Activated B cell treated with CpG ODN at 0.5 μM for 24 hours (primary cell): ENCODE measurements at regions not wholly inside any gene's neighbourhood (a gene's known extent, or its start where the extent isn't known, plus 50 kb on each side); places are given as distances from the start of the nearest gene placed in this dataset.

ENCODE experiments used
- ATAC-seq: fragments of 200-7000 bp; cut with Tn5 transposase; one replicate; pipeline ENCODE4 v1.10.0; 2021; ENCODE audit warnings: low read depth, mild to moderate bottlenecking, moderate library complexity
- CTCF ChIA-PET: fragments of 350-600 bp; sonication (Branson Sonifier 250); formaldehyde crosslinking; loops from one replicate; lab custom pipeline; 2021; ENCODE audit warnings: antibody characterized with exemption; lab: Charles Lee
- POLR2A ChIA-PET: fragments of 350-600 bp; sonication (Branson Sonifier 250); formaldehyde crosslinking; loops from one replicate; lab custom pipeline; 2021; ENCODE audit warnings: antibody characterized with exemption; lab: Charles Lee
- DNase-seq: peaks from one replicate; pipeline ENCODE4 v3.0.0; 2022
- H3K27ac Mint-ChIP-seq: one replicate; pipeline ENCODE4 v1.8.0; 2020; ENCODE audit warnings: mixed read lengths
- H3K27me3 Mint-ChIP-seq: one replicate; pipeline ENCODE4 v1.8.0; 2021; ENCODE audit warnings: mixed read lengths
- H3K36me3 Mint-ChIP-seq: one replicate; pipeline ENCODE4 v1.8.0; 2021; ENCODE audit warnings: low read depth, mixed read lengths
- H3K4me1 Mint-ChIP-seq: one replicate; pipeline ENCODE4 v1.8.0; 2021; ENCODE audit warnings: mixed read lengths
- H3K4me3 Mint-ChIP-seq: one replicate; pipeline ENCODE4 v1.8.0; 2020; ENCODE audit warnings: mild to moderate bottlenecking, mixed read lengths
- H3K9me3 Mint-ChIP-seq: one replicate; pipeline ENCODE4 v1.8.0; 2020; ENCODE audit warnings: mixed read lengths
- intact Hi-C: fragments of 100-400 bp; cut with micrococcal nuclease; formaldehyde crosslinking; loops from one replicate; pipeline ENCODE4 v1.15.1; 2024
- TF ChIP-seq, protein P1 (sequence below): fragments of 200-600 bp; IDR thresholded peaks from one replicate; pipeline ENCODE4 v1.8.0; 2022; ENCODE audit warnings: antibody characterized with exemption, mild to moderate bottlenecking

DNA sequence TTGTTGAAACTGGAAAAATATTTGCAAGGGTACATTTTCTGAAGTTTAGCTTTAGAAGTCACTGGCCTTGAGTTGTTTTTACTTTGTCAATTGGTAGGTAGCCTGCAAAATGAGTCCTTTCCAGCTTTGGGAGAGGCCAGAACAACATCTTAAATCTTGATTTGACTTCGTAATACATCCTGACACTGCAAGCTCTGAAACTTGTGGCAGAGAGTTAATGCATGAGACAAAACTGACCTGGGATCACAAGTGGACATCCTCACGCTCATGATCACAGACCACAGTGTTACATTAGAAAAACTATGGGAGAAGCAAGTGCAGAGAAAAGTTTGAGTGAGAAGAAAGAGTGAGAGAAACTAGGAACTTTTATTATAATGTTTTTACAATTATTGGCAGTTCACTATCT lies 550.9 kb downstream of the USP25 start:
- intact Hi-C loops = no loop called here
- ChIA-PET POLR2A (no interaction called here), CTCF (no interaction called here)
- TF ChIP-seq, protein P1, sequence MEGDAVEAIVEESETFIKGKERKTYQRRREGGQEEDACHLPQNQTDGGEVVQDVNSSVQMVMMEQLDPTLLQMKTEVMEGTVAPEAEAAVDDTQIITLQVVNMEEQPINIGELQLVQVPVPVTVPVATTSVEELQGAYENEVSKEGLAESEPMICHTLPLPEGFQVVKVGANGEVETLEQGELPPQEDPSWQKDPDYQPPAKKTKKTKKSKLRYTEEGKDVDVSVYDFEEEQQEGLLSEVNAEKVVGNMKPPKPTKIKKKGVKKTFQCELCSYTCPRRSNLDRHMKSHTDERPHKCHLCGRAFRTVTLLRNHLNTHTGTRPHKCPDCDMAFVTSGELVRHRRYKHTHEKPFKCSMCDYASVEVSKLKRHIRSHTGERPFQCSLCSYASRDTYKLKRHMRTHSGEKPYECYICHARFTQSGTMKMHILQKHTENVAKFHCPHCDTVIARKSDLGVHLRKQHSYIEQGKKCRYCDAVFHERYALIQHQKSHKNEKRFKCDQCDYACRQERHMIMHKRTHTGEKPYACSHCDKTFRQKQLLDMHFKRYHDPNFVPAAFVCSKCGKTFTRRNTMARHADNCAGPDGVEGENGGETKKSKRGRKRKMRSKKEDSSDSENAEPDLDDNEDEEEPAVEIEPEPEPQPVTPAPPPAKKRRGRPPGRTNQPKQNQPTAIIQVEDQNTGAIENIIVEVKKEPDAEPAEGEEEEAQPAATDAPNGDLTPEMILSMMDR = no peak
- Mint-ChIP-seq H3K4me1 (no peaks in the 10 kb centered on the region), H3K27ac (no peak overlapping the region), H3K36me3 (no peaks in the 10 kb centered on the region), H3K27me3 (no peaks in the 10 kb centered on the region), H3K4me3 (no peak overlapping the region), H3K9me3 (no peaks in the 10 kb centered on the region)
- ATAC-seq = no peak
- no peak for DNase-seq

GRCh38 chr21:16283516-16283915 lies 553.7 kb downstream of the USP25 start:
- Mint-ChIP-seq H3K27ac (no peak overlapping the region), H3K9me3 (no peaks in the 10 kb centered on the region), H3K4me3 (no peak overlapping the region), H3K27me3 (no peaks in the 10 kb centered on the region), H3K4me1 (no peaks in the 10 kb centered on the region), H3K36me3 (no peaks in the 10 kb centered on the region)
- CTCF ChIA-PET = no interaction called here
- POLR2A ChIA-PET = no interaction called here
- intact Hi-C loops = no loop called here
- TF ChIP-seq, protein P1 = no peak
- ATAC-seq (no peak), DNase-seq (no peak)

- TF ChIP-seq, protein P1 = no peak
- CTCF ChIA-PET = no interaction called here
- intact Hi-C loops = no loop called here
- no peaks in the 10 kb centered on the region for H3K36me3 Mint-ChIP-seq
- POLR2A ChIA-PET = no interaction called here
- no peak overlapping the region for H3K27ac Mint-ChIP-seq
- DNase-seq = no peak
- no peak for ATAC-seq
- H3K27me3 Mint-ChIP-seq = no peaks in the 10 kb centered on the region
- no peaks in the 10 kb centered on the region for H3K9me3 Mint-ChIP-seq
- no peaks in the 10 kb centered on the region for H3K4me1 Mint-ChIP-seq
- H3K4me3 Mint-ChIP-seq = no peak overlapping the region
These were observed 555.9 kb downstream of the USP25 start for GRCh38 chr21:16285605-16286126.

DNA sequence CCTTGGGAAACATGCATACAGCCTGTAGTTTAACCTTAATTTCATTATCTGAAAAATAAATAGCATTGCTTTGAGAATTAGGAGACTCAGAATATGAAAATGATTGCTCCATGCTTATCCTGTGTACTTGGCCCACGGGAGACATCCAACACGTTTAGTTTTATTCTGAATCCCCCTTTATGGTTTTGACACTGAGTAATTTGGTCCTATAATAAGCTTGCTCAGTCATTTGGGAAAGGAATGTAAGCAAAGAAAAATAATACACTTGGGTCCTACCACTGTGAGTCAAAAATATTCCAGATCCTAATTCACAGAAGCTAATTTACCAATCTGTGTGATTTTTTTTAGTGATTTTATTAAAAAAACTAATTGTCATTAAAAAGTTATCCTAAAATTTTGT lies 557.3 kb downstream of the USP25 start:
- no peak for DNase-seq
- no peak overlapping the region for H3K27ac Mint-ChIP-seq
- H3K4me1 Mint-ChIP-seq = no peaks in the 10 kb centered on the region
- no peak for ATAC-seq
- ChIA-PET POLR2A (no interaction called here), CTCF (no interaction called here)
- H3K36me3 Mint-ChIP-seq = no peaks in the 10 kb centered on the region
- H3K4me3 Mint-ChIP-seq = no peak overlapping the region
- no peaks in the 10 kb centered on the region for H3K9me3 Mint-ChIP-seq
- TF ChIP-seq, protein P1 = no peak
- H3K27me3 Mint-ChIP-seq = no peaks in the 10 kb centered on the region
- intact Hi-C loops = no loop called here

GRCh38 chr21:16291296-16291695 lies 561.5 kb downstream of the USP25 start:
- Mint-ChIP-seq H3K36me3 (no peaks in the 10 kb centered on the region), H3K27ac (no peak overlapping the region), H3K27me3 (no peaks in the 10 kb centered on the region), H3K4me3 (no peak overlapping the region), H3K9me3 (no peaks in the 10 kb centered on the region), H3K4me1 (no peaks in the 10 kb centered on the region)
- DNase-seq (no peak), ATAC-seq (no peak)
- intact Hi-C loops = no loop called here
- POLR2A ChIA-PET = no interaction called here
- CTCF ChIA-PET = no interaction called here
- TF ChIP-seq, protein P1 = no peak
